ENCODE measurements at regions not wholly inside any gene's neighbourhood (a gene's known extent, or its start where the extent isn't known, plus 50 kb on each side); places are given as distances from the start of the nearest gene placed in this dataset.

GRCh38 chr7:10770176-10770575 lies 203.5 kb upstream of the PHF14 start:
- TF ChIP-seq CTCF (IDR thresholded peaks at IDR 0.05; ENCODE audit: low read length) (no peak), EZH2 (IDR thresholded peaks at IDR 0.05; ENCODE audit: borderline replicate concordance, low read length) (no peak)
- no peaks in the 10 kb centered on the region for H3K36me3 ChIP-seq (ENCODE audit: insufficient read depth, low read length)
- H3F3A ChIP-seq (ENCODE audit: insufficient read depth, low read length): no peaks in the 10 kb centered on the region
- H3K4me2 ChIP-seq (ENCODE audit: low read length): no peak overlapping the region
- H3K9me3 ChIP-seq (ENCODE audit: low read length): no peaks in the 10 kb centered on the region
- H3K9ac ChIP-seq (ENCODE audit: low read length): no peak overlapping the region
- H3K27ac ChIP-seq (ENCODE audit: low read depth, low read length, poor library complexity, severe bottlenecking): no peak overlapping the region
- H3K27me3 ChIP-seq (ENCODE audit: insufficient read depth, low read length): no peaks in the 10 kb centered on the region
- no peaks in the 10 kb centered on the region for H3K79me2 ChIP-seq (ENCODE audit: insufficient read depth, low read length)
- H3K4me3 ChIP-seq (ENCODE audit: low read depth, low read length, poor library complexity, severe bottlenecking): no peak overlapping the region
- no peaks in the 10 kb centered on the region for H4K20me1 ChIP-seq (ENCODE audit: insufficient read depth, low read length)
- no peaks in the 10 kb centered on the region for H3K9me2 ChIP-seq (ENCODE audit: low read depth, low read length)
- H2AFZ ChIP-seq (ENCODE audit: low read length): no peak overlapping the region
- no peaks in the 10 kb centered on the region for H3K4me1 ChIP-seq (ENCODE audit: insufficient read depth, low read length, severe bottlenecking)

GRCh38 chr7:10773430-10773829 lies 200.2 kb upstream of the PHF14 start:
- H3K9me3 ChIP-seq (ENCODE audit: low read length): no peaks in the 10 kb centered on the region
- no peak overlapping the region for H3K27ac ChIP-seq (ENCODE audit: low read depth, low read length, poor library complexity, severe bottlenecking)
- H4K20me1 ChIP-seq (ENCODE audit: insufficient read depth, low read length): no peaks in the 10 kb centered on the region
- no peak overlapping the region for H3K9ac ChIP-seq (ENCODE audit: low read length)
- no peaks in the 10 kb centered on the region for H3F3A ChIP-seq (ENCODE audit: insufficient read depth, low read length)
- no peak overlapping the region for H3K4me2 ChIP-seq (ENCODE audit: low read length)
- H3K4me3 ChIP-seq (ENCODE audit: low read depth, low read length, poor library complexity, severe bottlenecking): no peak overlapping the region
- H2AFZ ChIP-seq (ENCODE audit: low read length): no peak overlapping the region
- no peaks in the 10 kb centered on the region for H3K4me1 ChIP-seq (ENCODE audit: insufficient read depth, low read length, severe bottlenecking)
- no peaks in the 10 kb centered on the region for H3K27me3 ChIP-seq (ENCODE audit: insufficient read depth, low read length)
- TF ChIP-seq CTCF (IDR thresholded peaks at IDR 0.05; ENCODE audit: low read length) (no peak), EZH2 (IDR thresholded peaks at IDR 0.05; ENCODE audit: borderline replicate concordance, low read length) (no peak)
- H3K79me2 ChIP-seq (ENCODE audit: insufficient read depth, low read length): no peaks in the 10 kb centered on the region
- no peaks in the 10 kb centered on the region for H3K9me2 ChIP-seq (ENCODE audit: low read depth, low read length)
- no peaks in the 10 kb centered on the region for H3K36me3 ChIP-seq (ENCODE audit: insufficient read depth, low read length)

- Histone ChIP-seq H3K4me3 (ENCODE audit: low read depth, low read length, poor library complexity, severe bottlenecking) (no peak overlapping the region), H3F3A (ENCODE audit: insufficient read depth, low read length) (no peaks in the 10 kb centered on the region), H3K9me3 (ENCODE audit: low read length) (no peaks in the 10 kb centered on the region), H3K9ac (ENCODE audit: low read length) (no peak overlapping the region), H3K27ac (ENCODE audit: low read depth, low read length, poor library complexity, severe bottlenecking) (no peak overlapping the region), H4K20me1 (ENCODE audit: insufficient read depth, low read length) (no peaks in the 10 kb centered on the region), H2AFZ (ENCODE audit: low read length) (no peak overlapping the region), H3K4me2 (ENCODE audit: low read length) (no peak overlapping the region), H3K27me3 (ENCODE audit: insufficient read depth, low read length) (no peaks in the 10 kb centered on the region), H3K9me2 (ENCODE audit: low read depth, low read length) (no peaks in the 10 kb centered on the region), H3K4me1 (ENCODE audit: insufficient read depth, low read length, severe bottlenecking) (no peaks in the 10 kb centered on the region), H3K36me3 (ENCODE audit: insufficient read depth, low read length) (no peaks in the 10 kb centered on the region), H3K79me2 (ENCODE audit: insufficient read depth, low read length) (no peaks in the 10 kb centered on the region)
- TF ChIP-seq EZH2 (IDR thresholded peaks at IDR 0.05; ENCODE audit: borderline replicate concordance, low read length) (no peak), CTCF (IDR thresholded peaks at IDR 0.05; ENCODE audit: low read length) (no peak)
Observed at GRCh38 chr7:10779465-10780399, 193.9 kb upstream of the PHF14 start.

Measured in OCI-LY1 (cell line).